ENCODE measurements at regions not wholly inside any gene's neighbourhood (a gene's known extent, or its start where the extent isn't known, plus 50 kb on each side); places are given as distances from the start of the nearest gene placed in this dataset.
"Not testable (repeated sequence)": the region's sequence is repeated elsewhere in the genome, so short reads cannot be mapped to it uniquely, and the experiment has no call there.

- H3K27ac ChIP-seq (ENCODE audit: low read depth): no peak overlapping the region
- DNase-seq (ENCODE audit: extremely low spot score): no peak
- H3K4me1 ChIP-seq (ENCODE audit: insufficient read depth): no peaks in the 10 kb centered on the region
- H3K4me3 ChIP-seq (ENCODE audit: low read depth, low read length): no peak overlapping the region
- no peaks in the 10 kb centered on the region for H3K36me3 ChIP-seq (ENCODE audit: insufficient read depth)
Observed at GRCh38 chr18:29418136-29418535, 1241.2 kb upstream of the CDH2 start.

- Histone ChIP-seq H3K4me1 (ENCODE audit: insufficient read depth) (no peaks in the 10 kb centered on the region), H3K4me3 (ENCODE audit: low read depth, low read length) (no peak overlapping the region), H3K36me3 (ENCODE audit: insufficient read depth) (no peaks in the 10 kb centered on the region), H3K27ac (ENCODE audit: low read depth) (no peak overlapping the region)
- DNase-seq (ENCODE audit: extremely low spot score): no peak
- 92% methylated on average over 1 of the region's 1 CpG for WGBS
Observed at GRCh38 chr18:29406996-29407395, 1230.1 kb upstream of the CDH2 start.

DNA sequence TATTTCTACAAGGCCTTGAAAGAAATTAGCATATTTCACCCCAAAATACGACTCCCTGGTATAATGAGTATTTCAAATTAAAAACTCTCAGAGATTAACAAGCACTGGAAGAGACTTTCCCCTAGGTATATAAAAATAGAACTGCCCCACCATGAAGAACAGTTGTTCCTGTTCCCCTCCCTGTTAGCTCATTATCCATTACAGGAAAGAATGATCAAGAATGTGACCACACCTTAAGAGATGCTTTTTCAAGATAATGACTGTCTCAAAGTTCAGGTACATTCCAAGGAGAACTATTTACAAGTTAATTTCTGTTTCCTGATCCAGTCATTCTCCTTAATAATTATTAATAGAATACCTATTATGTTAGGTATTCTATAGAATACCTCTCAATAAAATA is 1220.6 kb upstream of the CDH2 start:
- no peak overlapping the region for H3K27ac ChIP-seq (ENCODE audit: low read depth)
- 88% methylated on average over 1 of the region's 1 CpG for WGBS
- no peaks in the 10 kb centered on the region for H3K4me1 ChIP-seq (ENCODE audit: insufficient read depth)
- H3K36me3 ChIP-seq (ENCODE audit: insufficient read depth): no peaks in the 10 kb centered on the region
- DNase-seq (ENCODE audit: extremely low spot score): no peak
- no peak overlapping the region for H3K4me3 ChIP-seq (ENCODE audit: low read depth, low read length)

DNA sequence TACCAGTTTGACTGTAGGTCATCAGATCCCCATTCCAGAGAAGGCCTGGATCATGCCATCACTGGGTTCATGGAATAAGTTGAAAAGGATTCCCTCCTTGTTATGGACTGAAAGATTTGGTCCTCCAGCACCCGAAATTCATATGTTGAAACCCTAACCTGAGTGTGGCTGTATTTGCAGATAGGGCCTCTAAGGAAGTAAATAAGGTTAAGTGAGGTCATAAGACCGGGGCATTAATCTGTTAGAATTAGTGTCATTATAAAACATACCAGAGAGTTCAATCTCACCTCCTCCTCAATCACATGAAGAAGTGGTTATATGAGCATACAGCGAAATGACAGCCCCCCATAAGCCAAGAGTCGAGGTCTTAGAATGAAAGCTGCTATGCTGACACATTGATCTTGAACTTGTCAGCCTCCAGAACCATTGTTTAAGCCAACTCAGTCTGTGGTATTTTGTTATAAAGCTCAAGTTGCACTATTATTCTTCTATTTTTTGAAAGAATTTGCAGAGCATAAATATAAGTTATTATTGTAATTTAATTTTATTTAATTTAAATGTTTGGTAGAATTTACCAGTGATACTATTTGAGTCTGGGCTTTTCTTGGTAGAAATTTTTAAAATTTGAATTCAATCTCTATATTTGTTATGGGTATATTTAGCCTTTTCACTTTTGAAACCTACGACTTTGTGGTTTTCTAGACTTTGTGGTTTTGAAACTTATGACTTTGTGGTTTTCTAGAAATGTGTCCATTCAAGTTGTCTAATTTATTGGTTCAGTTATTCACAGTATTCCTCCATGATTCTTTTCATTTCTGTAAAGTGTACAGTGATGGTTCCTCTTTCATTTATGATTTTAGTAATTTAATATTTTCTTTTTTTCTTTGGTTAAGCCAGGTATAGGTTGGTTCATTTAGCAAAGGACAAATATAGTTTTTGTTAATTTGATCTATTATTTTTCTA is 1206.7 kb upstream of the CDH2 start:
- H3K4me3 ChIP-seq (ENCODE audit: low read depth, low read length): no peak overlapping the region
- DNase-seq (ENCODE audit: extremely low spot score): no peak
- H3K36me3 ChIP-seq (ENCODE audit: insufficient read depth): no peaks in the 10 kb centered on the region
- 70% methylated on average over 5 of the region's 5 CpGs for WGBS
- no peaks in the 10 kb centered on the region for H3K4me1 ChIP-seq (ENCODE audit: insufficient read depth)
- no peak overlapping the region for H3K27ac ChIP-seq (ENCODE audit: low read depth)

DNA sequence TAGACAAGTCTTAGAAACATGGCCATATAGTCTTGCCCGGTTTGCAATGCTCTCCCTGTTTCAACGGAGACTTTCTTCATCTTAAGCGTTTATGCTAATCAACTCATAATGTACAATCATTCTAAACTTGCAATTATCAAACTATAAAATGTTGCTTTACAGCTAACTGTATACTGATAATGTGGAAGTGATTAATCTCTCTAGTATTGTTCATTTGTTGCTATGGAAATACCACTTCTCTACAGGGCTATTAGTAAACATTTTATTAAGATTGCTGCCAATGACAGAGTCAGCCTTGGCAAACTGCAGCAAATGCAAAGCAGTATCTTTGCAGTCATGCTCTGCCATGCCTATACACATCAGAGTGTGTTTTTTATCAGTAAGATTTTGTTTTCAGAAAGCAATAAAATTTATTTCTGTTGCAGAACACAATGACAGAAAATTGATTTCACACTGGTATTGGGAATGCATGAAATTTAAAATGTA is 1201.8 kb upstream of the CDH2 start:
- H3K36me3 ChIP-seq (ENCODE audit: insufficient read depth): no peaks in the 10 kb centered on the region
- no peak overlapping the region for H3K27ac ChIP-seq (ENCODE audit: low read depth)
- DNase-seq (ENCODE audit: extremely low spot score): no peak
- 85% methylated on average over 3 of the region's 3 CpGs for WGBS
- no peaks in the 10 kb centered on the region for H3K4me1 ChIP-seq (ENCODE audit: insufficient read depth)
- H3K4me3 ChIP-seq (ENCODE audit: low read depth, low read length): no peak overlapping the region

DNA sequence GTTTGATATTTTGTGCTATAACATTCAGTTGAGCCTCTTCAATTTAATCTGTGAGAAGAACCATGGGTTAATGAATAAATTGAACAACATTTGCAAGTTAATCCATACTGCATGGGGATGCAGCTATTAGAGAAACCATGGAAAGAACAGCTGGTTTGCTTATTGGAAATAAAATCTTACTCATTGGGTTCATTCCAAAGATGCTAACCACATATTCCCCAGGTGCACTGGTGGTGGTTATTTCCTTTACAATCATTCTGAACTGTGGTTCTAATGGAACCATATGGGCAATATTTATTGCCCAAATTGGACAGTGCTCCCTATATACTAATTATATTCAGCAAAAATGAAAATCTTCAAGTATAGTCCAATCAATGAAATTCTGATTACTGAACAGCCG is 1200.4 kb upstream of the CDH2 start:
- no peak overlapping the region for H3K4me3 ChIP-seq (ENCODE audit: low read depth, low read length)
- H3K4me1 ChIP-seq (ENCODE audit: insufficient read depth): no peaks in the 10 kb centered on the region
- WGBS: 85% methylated on average over 1 of the region's 1 CpG
- no peak overlapping the region for H3K27ac ChIP-seq (ENCODE audit: low read depth)
- DNase-seq (ENCODE audit: extremely low spot score): no peak
- H3K36me3 ChIP-seq (ENCODE audit: insufficient read depth): no peaks in the 10 kb centered on the region

DNA sequence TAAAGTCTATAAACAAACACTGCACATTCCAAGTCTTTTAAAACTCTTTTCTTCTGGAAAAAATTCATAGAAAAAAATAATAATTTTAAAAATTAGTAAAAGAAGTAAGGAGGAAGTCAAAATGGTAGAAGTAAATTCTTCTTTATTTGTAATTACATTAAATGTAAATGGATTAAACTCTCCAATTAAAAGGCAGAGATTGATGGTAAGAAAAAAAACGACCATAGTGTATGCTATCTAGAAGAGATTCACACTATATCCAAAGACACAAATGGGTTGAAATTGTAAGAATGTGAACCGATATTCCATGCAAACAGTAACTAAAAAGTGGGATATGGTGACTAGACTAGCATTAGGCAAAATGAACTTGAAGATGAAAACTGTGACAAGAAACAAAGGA is 1196.1 kb upstream of the CDH2 start:
- Histone ChIP-seq H3K4me3 (ENCODE audit: low read depth, low read length) (no peak overlapping the region), H3K27ac (ENCODE audit: low read depth) (no peak overlapping the region), H3K4me1 (ENCODE audit: insufficient read depth) (no peaks in the 10 kb centered on the region), H3K36me3 (ENCODE audit: insufficient read depth) (no peaks in the 10 kb centered on the region)
- 70% methylated on average over 2 of the region's 2 CpGs for WGBS
- no peak for DNase-seq (ENCODE audit: extremely low spot score)

- H3K27ac ChIP-seq (ENCODE audit: low read depth): no peak overlapping the region
- no peak overlapping the region for H3K4me3 ChIP-seq (ENCODE audit: low read depth, low read length)
- no peak for DNase-seq (ENCODE audit: extremely low spot score)
- H3K36me3 ChIP-seq (ENCODE audit: insufficient read depth): no peaks in the 10 kb centered on the region
- WGBS: 89% methylated on average over 15 of the region's 15 CpGs
- H3K4me1 ChIP-seq (ENCODE audit: insufficient read depth): no peaks in the 10 kb centered on the region
Observed at GRCh38 chr18:29361843-29362242, 1184.9 kb upstream of the CDH2 start.

DNA sequence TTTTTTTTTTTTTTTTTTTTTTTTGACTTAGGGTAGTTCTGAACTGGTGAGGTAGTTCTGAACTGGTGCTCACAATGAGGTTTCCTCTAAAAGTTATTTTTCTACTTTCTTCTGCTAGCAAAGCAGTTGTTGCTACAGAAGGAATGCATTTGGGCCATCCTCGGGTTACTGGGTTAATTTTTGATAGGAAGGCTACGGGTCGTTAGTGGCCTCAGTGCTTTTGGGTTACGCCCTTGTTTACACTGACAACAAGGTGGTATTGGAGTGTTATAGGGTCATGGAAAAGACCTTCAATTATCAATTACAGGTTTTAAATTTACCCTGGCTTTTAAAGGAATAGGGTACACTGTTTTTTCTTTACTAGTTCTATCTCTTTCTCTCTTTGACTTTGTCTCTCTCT is 1183.7 kb upstream of the CDH2 start:
- 71% methylated on average over 4 of the region's 4 CpGs for WGBS
- not testable (repeated sequence) for H3K4me3 ChIP-seq (ENCODE audit: low read depth, low read length); H3K36me3 ChIP-seq (ENCODE audit: insufficient read depth); H3K27ac ChIP-seq (ENCODE audit: low read depth); DNase-seq (ENCODE audit: extremely low spot score); H3K4me1 ChIP-seq (ENCODE audit: insufficient read depth)

DNA sequence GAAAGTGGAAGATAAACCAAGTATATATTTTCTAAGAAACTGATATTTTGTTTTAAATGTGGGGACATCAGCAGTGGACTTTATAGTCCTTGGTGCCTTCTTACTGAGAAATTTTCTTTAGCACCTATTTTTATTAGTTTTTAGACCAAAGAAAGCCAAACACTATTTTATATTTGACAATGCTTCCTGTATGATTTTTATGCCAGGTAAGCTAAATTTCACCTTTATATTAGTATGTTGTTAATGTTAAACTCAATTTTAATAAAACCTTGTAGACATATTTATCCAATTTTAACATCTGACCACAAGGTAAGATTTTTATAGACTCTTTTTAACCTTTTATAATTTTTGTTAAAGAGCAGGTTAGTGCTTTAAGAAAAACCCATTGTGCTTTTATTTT is 1182.3 kb upstream of the CDH2 start:
- not testable (repeated sequence) for H3K36me3 ChIP-seq (ENCODE audit: insufficient read depth); H3K27ac ChIP-seq (ENCODE audit: low read depth); H3K4me3 ChIP-seq (ENCODE audit: low read depth, low read length); DNase-seq (ENCODE audit: extremely low spot score); H3K4me1 ChIP-seq (ENCODE audit: insufficient read depth)

GRCh38 chr18:29351171-29351570 is 1174.2 kb upstream of the CDH2 start:
- Histone ChIP-seq H3K36me3 (ENCODE audit: insufficient read depth) (no peaks in the 10 kb centered on the region), H3K27ac (ENCODE audit: low read depth) (no peak overlapping the region), H3K4me1 (ENCODE audit: insufficient read depth) (no peaks in the 10 kb centered on the region), H3K4me3 (ENCODE audit: low read depth, low read length) (no peak overlapping the region)
- WGBS: 69% methylated on average over 1 of the region's 1 CpG
- DNase-seq (ENCODE audit: extremely low spot score): no peak

DNA sequence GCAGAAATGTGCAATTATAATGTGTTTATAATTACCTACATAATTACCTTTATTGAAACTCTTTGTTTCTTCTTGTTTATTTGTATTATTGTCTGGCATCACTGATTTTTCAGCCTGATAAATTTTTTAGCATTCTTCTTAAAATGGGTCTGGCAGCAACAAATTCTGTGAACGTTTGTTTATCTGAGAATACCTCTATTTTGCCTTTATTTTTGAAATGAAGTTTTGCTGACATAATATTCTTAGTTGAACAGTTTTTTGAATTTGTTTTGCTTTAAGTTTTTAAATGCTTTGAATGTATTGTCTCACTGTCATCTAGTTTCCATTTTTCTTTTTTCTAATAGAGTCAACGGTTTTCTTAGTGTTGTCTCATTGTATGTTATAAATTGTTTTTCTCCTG is 1152.0 kb upstream of the CDH2 start:
- no peak for DNase-seq (ENCODE audit: extremely low spot score)
- no peaks in the 10 kb centered on the region for H3K36me3 ChIP-seq (ENCODE audit: insufficient read depth)
- no peak overlapping the region for H3K4me3 ChIP-seq (ENCODE audit: low read depth, low read length)
- 71% methylated on average over 2 of the region's 2 CpGs for WGBS
- no peak overlapping the region for H3K27ac ChIP-seq (ENCODE audit: low read depth)
- H3K4me1 ChIP-seq (ENCODE audit: insufficient read depth): no peaks in the 10 kb centered on the region

- H3K4me1 ChIP-seq (ENCODE audit: insufficient read depth): no peaks in the 10 kb centered on the region
Observed at GRCh38 chr18:29326214-29326613, 1149.3 kb upstream of the CDH2 start.

DNA sequence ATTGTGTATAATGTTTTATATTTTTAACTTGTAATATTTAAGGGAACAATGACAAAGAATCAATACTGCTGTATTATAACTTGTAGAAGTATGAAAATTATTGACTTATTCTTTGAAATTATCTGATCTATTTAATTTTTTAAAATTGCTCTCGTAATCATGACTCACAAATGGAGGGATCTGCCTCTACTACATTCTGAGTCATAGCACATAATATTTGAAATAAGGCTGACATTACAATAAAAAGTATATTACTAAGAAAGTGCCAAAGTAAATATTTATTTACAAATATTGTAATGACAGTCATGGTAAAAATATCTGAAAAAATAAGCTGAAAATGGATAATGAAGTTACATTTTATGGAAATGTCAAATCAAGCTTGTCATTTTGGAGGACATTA is 1144.6 kb upstream of the CDH2 start:
- no peaks in the 10 kb centered on the region for H3K4me1 ChIP-seq (ENCODE audit: insufficient read depth)
- H3K4me3 ChIP-seq (ENCODE audit: low read depth, low read length): no peak overlapping the region
- 83% methylated on average over 1 of the region's 1 CpG for WGBS
- no peak for DNase-seq (ENCODE audit: extremely low spot score)
- no peaks in the 10 kb centered on the region for H3K36me3 ChIP-seq (ENCODE audit: insufficient read depth)
- no peak overlapping the region for H3K27ac ChIP-seq (ENCODE audit: low read depth)

More at GRCh38 chr18:29326214-29326613, 1149.3 kb upstream of the CDH2 start:
- no peak overlapping the region for H3K27ac ChIP-seq (ENCODE audit: low read depth)
- H3K4me3 ChIP-seq (ENCODE audit: low read depth, low read length): no peak overlapping the region
- WGBS: 62% methylated on average over 2 of the region's 2 CpGs
- H3K36me3 ChIP-seq (ENCODE audit: insufficient read depth): no peaks in the 10 kb centered on the region
- no peak for DNase-seq (ENCODE audit: extremely low spot score)
